ENCODE measurements at regions not wholly inside any gene's neighbourhood (a gene's known extent, or its start where the extent isn't known, plus 50 kb on each side); places are given as distances from the start of the nearest gene placed in this dataset.
A peak's percentile ranks its signal among the peaks of the same experiment; 100 is the strongest.
"Not testable (repeated sequence)": the region's sequence is repeated elsewhere in the genome, so short reads cannot be mapped to it uniquely, and the experiment has no call there.

DNA sequence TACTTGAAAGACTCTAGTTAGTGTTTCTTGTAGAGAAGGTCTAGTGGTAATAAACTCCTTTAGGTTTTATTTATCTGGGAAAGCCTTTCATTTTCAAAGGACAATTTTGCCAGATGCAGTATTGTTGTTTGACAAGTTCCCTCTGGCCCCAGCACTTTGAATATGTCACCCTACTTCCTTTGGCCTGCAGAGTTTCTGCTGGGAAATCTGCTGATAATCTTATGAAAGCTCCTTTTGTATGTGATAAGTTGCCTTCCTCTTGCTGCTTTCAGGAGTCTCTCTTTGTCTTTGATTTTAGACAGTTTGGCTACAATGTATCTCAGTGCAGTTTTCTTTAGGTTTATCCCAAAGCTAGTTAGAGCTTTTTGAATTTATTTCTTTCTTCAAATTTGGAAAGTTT is 106.2 kb upstream of the L3MBTL4 start:
- DNase-seq (ENCODE audit: low spot score): no peak
- no peak overlapping the region for H3K27ac Mint-ChIP-seq (ENCODE audit: unreplicated experiment)
- no peaks in the 10 kb centered on the region for H3K27me3 Mint-ChIP-seq (ENCODE audit: low read depth)
- H3K9me3 Mint-ChIP-seq (ENCODE audit: low read depth): peaks cover 17% of the 10 kb centered on the region
- H3K36me3 Mint-ChIP-seq (ENCODE audit: low read depth): peaks cover 4% of the 10 kb centered on the region
- H3K4me1 Mint-ChIP-seq (ENCODE audit: low read depth): no peaks in the 10 kb centered on the region
- TF ChIP-seq, protein P1, sequence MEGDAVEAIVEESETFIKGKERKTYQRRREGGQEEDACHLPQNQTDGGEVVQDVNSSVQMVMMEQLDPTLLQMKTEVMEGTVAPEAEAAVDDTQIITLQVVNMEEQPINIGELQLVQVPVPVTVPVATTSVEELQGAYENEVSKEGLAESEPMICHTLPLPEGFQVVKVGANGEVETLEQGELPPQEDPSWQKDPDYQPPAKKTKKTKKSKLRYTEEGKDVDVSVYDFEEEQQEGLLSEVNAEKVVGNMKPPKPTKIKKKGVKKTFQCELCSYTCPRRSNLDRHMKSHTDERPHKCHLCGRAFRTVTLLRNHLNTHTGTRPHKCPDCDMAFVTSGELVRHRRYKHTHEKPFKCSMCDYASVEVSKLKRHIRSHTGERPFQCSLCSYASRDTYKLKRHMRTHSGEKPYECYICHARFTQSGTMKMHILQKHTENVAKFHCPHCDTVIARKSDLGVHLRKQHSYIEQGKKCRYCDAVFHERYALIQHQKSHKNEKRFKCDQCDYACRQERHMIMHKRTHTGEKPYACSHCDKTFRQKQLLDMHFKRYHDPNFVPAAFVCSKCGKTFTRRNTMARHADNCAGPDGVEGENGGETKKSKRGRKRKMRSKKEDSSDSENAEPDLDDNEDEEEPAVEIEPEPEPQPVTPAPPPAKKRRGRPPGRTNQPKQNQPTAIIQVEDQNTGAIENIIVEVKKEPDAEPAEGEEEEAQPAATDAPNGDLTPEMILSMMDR (IDR thresholded peaks at IDR 0.05): no peak
- H3K4me3 Mint-ChIP-seq (ENCODE audit: unreplicated experiment): no peak overlapping the region

DNA sequence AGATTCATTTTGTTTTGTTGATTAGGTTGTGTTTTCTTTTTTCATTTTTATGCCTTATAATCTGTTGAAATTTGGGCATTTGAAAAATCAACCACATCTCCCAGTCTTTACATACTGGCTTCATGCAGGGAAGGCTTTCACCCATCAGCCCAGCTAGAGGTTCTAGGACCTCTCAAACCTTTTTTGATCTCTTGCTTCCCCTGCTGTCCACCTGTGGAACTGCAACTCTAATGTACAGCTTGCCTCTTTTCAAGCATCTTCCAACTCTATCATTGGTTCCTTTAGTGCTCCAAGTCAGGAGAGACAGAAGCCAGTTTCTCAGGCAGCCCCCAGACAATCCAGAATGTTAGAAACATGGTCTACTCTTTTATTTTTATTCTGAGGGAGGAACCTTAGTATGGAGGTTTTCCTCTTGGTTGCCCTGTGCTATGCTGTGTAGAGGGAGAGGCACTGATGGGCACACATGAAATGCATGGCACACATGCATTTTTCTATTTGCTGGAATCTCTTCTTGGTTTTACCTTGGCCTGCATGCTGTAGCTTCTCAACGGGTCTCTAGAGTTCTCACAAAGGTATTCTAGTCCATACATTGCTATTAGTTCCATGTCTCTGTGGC is 107.2 kb upstream of the L3MBTL4 start:
- no peaks in the 10 kb centered on the region for H3K4me1 Mint-ChIP-seq (ENCODE audit: low read depth)

DNA sequence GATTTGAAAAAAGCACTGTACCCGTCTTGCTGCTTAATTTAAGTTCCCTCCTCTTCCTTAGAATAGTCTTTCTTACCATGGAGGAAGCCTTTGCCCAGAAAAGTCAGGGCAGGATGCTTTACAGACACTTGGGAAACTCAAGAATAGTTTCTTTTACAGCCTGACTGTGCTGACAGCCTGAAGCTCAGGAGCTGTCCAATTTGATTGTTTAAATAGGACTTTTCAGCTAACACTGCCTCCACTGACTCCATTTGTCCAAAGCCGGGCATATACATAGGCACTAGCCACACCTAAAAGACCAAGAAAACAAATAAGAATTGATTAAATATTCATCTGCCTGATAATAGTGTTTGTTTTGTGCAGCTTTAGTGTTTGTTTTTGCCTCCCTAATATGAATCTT is 110.9 kb upstream of the L3MBTL4 start:
- DNase-seq (ENCODE audit: low spot score): no peak
- H3K9me3 Mint-ChIP-seq (ENCODE audit: low read depth): peaks cover 10% of the 10 kb centered on the region
- H3K4me1 Mint-ChIP-seq (ENCODE audit: low read depth): no peaks in the 10 kb centered on the region
- H3K4me3 Mint-ChIP-seq (ENCODE audit: unreplicated experiment): no peak overlapping the region
- H3K27ac Mint-ChIP-seq (ENCODE audit: unreplicated experiment): no peak overlapping the region
- peaks cover 2% of the 10 kb centered on the region for H3K27me3 Mint-ChIP-seq (ENCODE audit: low read depth)
- TF ChIP-seq, protein P1 (IDR thresholded peaks at IDR 0.05): no peak
- peaks cover 2% of the 10 kb centered on the region for H3K36me3 Mint-ChIP-seq (ENCODE audit: low read depth)

More for the DNA sequence above, 107.2 kb upstream of the L3MBTL4 start:
- TF ChIP-seq, protein P1 (IDR thresholded peaks at IDR 0.05): peak; percentile 83
- Mint-ChIP-seq H3K9me3 (ENCODE audit: low read depth) (peaks cover 15% of the 10 kb centered on the region), H3K4me3 (ENCODE audit: unreplicated experiment) (no peak overlapping the region), H3K36me3 (ENCODE audit: low read depth) (peaks cover 3% of the 10 kb centered on the region), H3K27ac (ENCODE audit: unreplicated experiment) (no peak overlapping the region), H3K27me3 (ENCODE audit: low read depth) (no peaks in the 10 kb centered on the region)
- no peak for DNase-seq (ENCODE audit: low spot score)

DNA sequence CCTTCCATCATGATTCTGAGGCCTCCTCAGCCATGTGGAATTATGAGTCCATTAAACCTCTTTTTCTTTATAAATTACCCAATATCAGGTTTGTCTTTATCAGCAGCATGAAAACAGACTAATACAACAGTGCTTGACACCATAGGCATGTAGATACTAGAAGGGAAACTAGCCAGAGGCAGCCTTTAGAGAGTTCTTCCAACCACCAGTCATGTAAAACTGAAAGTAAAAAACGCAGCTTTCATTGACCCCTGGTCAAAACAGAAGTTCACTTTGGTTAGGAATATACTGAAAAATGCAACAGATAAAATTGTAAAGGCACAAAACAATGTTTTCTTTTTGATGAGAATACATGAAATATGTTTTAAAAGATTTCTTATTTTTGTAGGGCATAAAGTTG is 122.8 kb upstream of the L3MBTL4 start:
- TF ChIP-seq, protein P1 (IDR thresholded peaks at IDR 0.05): no peak
- Mint-ChIP-seq H3K27ac (ENCODE audit: unreplicated experiment) (no peak overlapping the region), H3K4me1 (ENCODE audit: low read depth) (peaks cover 5% of the 10 kb centered on the region), H3K27me3 (ENCODE audit: low read depth) (no peaks in the 10 kb centered on the region), H3K4me3 (ENCODE audit: unreplicated experiment) (no peak overlapping the region), H3K36me3 (ENCODE audit: low read depth) (no peaks in the 10 kb centered on the region), H3K9me3 (ENCODE audit: low read depth) (no peaks in the 10 kb centered on the region)
- no peak for DNase-seq (ENCODE audit: low spot score)

DNA sequence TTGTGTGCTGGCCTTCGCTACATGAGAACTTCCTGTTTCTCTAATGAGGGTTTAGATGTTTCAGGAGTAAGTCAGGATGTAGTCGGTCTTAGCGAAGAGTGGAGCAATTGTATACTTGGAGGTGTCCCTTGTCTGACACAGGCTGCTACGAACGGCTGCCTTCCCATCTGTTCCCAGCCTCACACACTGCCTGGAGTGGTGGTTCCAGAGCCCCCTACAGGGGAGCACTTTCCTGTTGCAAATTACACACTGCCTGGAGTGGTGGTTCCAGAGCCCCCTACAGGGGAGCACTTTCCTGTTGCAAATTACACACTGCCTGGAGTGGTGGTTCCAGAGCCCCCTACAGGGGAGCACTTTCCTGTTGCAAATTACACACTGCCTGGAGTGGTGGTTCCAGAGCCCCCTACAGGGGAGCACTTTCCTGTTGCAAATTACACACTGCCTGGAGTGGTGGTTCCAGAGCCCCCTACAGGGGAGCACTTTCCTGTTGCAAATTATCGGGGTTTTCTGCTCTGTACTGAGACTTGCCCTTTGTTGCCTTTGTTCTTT is 126.5 kb upstream of the L3MBTL4 start:
- TF ChIP-seq, protein P1 (IDR thresholded peaks at IDR 0.05): peak; percentile 79
- H3K4me3 Mint-ChIP-seq (ENCODE audit: unreplicated experiment); H3K27me3 Mint-ChIP-seq (ENCODE audit: low read depth); H3K9me3 Mint-ChIP-seq (ENCODE audit: low read depth); H3K36me3 Mint-ChIP-seq (ENCODE audit: low read depth); H3K27ac Mint-ChIP-seq (ENCODE audit: unreplicated experiment); H3K4me1 Mint-ChIP-seq (ENCODE audit: low read depth); DNase-seq (ENCODE audit: low spot score): not testable (repeated sequence)

Measured in chondrocyte (in vitro differentiated cells).